NCI-H524 (cell line): ENCODE measurements at regions not wholly inside any gene's neighbourhood (a gene's known extent, or its start where the extent isn't known, plus 50 kb on each side); places are given as distances from the start of the nearest gene placed in this dataset.
A peak's percentile ranks its signal among the peaks of the same experiment; 100 is the strongest.

ENCODE experiments used
- DNase-seq, 2 experiments: peaks; one replicate each; lab custom pipeline; 2025; lab: John Stamatoyannopoulos, UW

DNA sequence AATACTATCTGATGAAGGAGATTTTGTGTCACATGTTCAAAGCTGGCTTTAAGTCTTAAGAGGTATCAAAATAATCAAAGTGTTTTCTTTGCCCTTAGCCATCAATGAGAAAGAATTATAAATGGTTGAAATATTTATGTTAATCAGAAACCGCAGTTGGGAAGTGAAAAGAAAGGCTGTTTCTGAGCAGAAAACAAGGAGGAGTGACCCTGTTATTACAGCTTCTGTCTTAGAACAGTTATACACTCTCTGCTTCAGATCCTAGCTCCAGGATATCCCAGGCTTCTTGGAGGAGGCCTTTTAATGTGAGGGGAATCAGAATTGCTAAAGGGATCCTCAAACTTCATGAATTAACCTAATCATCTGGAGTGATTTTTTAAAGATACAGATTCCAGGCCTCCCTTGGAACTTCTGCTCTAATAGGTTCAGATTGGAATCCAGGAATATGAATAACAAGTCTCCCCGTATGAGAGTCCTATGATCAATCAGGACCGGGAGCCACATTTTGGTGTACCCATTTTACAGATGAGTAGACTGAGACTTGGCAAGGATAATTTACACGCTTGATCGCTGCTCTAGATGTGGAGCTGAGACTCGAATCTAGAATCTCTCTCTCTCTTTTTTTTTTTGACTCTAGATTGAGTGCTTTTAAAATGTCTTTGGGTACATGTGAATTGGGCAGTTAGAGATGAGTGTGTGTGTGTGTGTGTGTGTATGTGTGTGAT is 50.8 kb upstream of the JAG1 start:
- DNase-seq: no peak

DNA sequence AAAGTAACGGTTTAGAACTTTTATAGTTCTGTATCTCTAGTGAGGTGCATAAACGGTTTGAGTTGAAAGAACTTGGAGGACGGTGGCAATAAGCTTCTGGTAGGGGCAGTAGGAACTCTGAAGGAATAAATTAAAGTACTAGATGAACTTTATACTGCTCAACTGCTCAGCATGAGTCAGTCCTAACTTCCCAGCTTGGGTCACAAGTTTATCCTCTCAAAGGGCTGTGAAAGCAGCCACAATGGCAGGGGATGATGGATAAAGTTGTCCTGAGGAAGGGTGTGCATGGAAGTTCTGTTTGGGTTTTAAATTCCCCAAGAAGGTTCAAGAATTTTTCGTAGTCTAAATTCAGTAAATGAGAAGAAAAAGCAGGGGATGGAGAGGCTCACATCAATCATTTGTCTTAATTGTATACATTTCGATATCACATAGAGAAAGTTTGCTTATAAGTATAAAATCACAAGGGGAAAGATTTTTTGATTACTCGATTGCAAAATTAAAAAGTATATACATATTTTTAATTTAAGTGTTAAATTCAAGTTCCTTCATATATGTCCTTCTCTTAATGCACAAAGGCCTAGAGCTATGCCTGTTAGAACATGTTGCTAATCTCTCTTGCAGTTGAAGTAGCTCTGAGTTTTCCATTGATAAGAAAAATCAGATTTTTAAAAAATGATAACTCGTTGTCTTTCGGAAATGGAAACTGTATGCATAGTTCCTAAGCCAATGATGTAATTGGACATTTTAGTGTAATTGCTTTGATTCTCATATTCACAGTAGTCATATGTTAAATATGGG is 55.3 kb upstream of the JAG1 start:
- no peak for DNase-seq

DNA sequence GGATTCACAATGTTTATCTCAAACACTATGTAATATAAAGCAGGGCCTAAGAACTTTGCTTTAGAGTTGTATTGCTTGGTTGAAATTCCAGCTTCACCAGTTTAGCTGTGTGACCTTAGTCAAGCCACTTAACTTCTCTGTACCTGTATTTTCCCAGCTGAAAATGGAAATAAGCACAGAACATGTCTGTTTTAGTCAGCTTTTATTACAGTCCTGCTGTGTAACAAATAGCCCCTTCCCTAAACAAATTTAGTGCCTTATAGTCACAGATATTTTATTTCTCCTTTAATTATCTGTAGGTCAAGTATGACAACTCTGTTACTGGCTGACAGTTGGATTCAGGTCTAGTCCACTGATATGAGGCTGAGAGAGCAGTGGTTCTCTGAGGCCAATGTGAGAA is 56.0 kb upstream of the JAG1 start:
- DNase-seq: no peak

DNA sequence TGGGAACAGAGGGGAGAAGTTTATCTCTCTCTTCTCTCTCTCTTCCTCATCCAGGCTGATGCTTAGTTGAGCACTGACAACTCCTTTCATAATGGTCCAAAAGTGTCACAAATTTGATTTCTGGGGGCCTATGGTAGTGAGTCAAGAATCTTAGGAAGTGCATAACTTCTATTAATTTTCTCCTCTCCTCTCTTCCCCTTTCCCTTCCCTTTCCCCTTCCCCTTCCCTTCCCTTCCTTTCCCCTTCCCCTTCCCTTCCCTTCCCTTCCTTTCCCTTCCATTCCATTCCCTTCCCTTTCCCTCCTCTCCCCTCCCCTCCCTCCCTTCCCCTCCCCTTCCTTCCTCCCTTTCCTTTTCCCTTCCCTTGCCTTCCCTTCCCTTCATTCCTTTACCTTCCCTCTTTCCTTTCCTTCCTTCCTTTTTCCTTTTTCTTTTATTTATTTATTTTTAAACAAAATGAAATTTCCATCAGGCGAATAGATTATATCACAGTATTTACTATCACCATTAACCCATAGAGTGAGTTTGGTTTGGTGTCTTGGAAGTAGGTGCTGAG is 56.9 kb upstream of the JAG1 start:
- DNase-seq: no peak

DNA sequence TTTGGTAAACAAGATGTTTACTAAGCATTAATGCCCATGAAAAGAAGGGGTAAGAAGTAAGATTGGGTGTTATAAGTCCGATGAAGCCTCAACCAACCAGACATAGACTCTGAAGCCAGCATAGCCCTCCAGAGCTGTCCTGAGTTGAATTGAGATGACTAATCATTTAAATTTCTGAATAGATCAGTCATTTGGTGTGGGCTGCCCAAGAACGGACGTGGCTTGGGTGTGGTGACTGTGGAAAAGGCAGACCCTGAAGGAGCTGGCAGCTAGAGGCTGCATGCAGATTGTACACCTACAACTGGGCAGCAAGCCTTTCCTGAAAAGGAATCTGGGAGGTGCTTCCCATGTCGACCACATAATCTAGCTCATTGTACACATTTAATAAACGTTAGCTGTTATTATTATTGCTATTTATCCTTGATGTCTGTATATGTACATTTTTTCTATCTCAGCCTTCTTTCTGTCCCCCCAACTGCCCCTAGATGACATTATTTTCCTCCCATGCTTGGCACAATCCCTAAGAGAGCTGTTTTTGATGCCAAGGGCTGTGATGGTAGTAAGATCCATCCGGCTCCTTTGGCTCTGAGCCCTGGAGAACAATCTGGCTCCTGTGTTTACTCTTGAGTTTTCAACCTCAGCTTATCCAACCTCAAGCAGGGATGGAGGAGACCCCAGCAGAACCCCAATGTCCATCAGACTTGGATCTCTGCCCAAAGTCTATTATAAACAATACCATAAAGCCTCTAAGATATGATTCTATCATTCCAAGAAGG is 57.6 kb upstream of the JAG1 start:
- no peak for DNase-seq

DNA sequence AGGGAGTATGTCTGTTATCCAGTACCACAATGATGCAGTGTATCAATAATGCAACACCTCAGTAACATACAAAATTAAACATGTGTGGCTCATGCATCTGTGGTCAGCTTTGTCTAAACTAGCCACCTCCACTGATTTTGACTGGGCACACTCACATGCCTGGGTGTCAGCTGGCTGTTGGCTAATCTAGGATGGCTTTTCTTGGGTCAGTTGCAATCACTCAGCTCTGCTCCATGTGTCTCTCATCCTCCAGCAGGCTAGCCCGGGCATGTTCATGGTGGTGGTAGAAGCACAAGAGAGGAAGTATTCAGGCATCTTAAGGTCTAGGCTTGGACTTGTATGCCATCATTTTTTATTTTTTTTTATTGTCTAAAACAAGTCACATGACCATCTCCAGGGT is 59.3 kb upstream of the JAG1 start:
- no peak for DNase-seq

DNA sequence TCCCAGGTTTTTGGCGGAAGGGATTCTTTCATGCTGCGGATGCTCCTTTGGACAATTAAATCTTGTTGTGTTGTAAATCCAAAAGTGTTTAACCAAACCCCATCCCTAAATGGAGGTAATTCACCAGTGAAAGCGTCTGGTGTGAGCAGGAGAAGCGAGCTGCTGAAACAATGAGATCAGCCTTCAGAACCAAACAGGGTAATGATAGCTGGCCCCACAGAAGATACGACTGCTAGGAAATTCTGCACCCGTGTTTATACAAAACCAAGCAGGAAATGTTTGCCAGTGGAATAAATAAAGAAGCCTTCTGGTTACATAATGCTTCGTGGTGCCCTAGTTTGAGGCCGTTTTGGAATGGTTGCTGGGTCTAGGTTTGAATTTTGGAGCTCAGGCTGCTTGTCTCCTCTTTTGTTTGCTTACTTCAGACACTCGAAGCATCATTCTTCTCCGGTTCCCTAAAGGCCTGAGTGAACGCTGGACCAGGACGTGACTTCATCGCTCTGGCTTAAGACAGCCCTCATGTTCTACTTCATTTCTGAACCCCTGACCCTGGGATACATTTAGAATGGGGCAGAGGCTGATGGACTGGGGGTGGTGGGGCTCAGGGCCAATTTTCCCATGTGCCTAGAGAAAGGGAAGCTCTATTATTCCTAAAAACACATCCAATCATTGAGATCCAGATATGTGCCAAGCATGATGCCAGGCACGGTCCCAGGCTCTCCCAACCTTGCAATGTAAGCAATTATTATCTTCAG is 61.6 kb upstream of the JAG1 start:
- no peak for DNase-seq

DNA sequence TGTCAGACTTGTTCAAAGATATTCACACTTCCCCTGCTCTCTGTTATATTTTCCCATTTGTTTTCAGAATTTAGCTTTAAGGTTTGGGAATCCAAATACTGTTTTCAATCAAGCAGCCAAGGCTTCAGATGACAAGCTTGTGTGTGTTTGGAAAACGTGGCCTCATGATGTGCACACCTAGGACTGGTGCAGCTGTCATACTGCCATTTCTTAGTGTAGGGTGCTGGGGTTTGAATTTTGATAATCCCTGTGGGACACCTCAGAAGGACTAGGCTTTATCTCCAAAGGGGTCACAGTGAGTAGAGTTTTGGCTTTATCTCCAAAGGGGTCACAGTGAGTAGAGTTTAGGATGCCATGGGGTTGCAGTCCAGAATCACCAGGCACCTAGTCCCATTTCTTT is 65.3 kb upstream of the JAG1 start:
- no peak for DNase-seq

DNA sequence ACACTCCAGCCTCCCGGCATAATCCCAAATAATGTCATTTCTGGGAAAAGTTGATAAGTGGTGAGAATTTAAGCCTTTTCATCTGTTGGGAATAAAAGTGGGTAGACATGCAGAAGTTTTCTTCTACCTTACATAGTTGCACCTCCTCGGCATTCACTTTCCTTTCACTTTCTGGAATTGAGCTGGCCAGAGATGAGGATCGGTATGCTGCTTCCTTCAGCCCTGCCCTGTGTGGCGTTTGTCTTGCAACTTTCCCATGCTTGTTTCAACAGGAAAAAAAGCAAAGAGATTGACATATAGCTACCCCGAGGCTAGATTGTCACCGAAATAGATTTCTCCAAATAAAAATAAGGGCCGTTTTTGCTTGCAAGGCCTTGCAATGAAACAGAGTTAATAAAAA is 65.8 kb upstream of the JAG1 start:
- DNase-seq: no peak

DNA sequence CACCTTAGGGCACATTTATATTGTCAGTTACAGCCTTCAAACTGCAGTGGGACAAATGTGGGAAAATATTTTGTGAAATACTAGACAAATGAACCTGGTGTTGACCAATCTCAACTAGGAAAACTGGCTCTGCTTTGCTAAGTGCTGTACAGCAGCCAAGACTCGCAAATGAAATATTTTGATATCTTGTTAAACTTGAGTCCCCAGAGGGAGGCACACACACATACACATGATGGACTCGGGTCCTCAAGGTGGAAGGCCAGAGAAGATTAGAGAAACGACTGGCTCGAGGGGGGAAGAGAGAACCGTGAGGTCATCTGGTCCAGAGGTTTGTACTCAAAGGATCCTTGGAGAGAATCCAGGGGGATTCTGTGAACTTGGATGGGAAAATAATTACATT is 67.3 kb upstream of the JAG1 start:
- no peak for DNase-seq

DNA sequence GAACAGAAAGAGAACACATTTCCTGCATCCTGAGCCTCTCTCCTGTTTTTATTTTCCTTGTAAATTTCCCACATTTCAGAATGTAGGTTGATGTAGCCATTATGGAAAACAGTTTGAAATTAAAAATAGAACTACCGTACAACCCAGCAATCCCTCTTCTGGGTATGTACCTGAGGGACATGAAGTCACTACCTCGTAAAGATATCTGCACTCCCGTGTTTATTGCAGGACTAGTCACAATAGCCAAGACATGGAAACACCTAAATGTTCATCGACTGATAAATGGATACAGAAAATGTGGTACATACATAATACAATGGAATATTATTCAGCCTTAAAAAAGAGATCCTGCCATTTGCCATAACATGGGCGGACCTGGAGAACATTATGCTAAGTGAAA is 72.0 kb upstream of the JAG1 start:
- DNase-seq: no peak

DNA sequence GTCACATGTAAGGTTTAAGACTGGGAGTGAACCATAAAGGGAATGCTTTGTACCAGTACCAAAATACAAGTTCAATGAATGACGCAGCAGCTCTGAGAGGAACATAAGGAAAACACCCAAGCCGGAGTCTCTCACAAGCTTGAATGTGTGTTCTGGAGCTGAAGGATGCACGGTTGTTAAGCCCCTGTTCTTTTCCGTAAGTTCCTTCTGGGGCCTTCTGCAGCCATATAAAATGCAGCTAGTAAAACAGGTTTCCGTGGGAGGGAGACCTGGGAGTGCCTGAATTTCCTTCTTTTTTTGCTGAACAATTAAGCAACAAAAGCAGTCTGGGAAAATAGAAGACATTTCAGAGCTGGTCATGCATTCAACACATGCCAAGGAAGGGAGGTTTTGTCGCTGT is 73.2 kb upstream of the JAG1 start:
- no peak for DNase-seq

DNA sequence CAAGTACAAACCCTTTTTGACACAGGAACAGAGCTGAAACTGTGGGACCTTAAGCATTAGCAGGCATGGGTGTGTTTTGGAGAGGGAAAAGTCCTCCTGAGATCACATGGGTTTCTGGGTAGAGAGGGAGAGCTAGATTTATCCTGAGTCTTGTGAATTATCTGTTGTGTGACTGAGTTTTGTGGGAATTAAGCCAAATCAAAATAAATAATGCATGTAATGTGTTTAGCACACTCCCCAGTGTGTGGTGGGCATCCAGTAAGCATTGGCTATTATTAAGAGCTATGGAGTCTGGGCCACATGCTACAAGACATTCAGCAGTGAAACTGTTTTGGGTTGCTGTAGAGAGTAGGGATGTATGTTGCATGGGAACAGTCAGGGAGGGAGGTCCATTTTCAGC is 75.3 kb upstream of the JAG1 start:
- DNase-seq: no peak

DNA sequence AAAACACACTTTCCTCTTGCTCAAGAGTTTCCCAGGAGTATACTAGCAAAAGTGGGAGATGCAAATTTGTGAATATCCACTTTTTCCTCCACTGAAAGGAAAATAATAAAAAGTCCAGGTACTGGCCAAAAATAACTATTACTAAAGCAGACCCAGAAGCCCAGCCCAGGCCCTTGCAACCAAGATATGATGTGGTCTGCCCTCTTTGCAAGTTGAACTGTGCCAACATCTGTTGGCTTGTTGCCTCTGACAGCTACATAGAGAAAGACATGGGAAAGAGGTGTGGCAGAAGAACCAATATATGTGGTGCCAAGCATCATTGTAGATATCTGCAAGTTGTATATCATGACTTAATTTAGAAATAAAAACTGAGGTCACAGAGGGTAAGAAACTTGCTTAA is 78.4 kb upstream of the JAG1 start:
- no peak for DNase-seq

DNA sequence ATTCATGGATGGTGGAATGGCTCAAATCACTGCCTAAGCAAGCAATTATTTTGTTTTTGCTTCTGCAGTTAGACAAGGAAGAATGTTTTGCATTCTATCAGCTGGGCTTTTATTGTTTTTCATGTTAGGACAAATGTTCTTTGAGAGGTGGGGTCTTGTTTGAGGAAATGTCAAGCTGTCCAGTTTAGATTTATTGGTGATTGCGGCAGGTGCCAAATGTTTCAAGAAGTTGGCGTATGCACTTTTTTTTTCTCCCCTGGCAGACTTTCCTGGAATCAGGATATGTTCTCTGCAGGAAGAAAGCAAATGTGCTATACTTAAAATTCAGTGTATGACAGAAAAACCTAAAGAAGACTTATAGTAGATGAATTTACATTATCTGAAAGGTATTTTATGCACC is 81.0 kb upstream of the JAG1 start:
- no peak for DNase-seq

DNA sequence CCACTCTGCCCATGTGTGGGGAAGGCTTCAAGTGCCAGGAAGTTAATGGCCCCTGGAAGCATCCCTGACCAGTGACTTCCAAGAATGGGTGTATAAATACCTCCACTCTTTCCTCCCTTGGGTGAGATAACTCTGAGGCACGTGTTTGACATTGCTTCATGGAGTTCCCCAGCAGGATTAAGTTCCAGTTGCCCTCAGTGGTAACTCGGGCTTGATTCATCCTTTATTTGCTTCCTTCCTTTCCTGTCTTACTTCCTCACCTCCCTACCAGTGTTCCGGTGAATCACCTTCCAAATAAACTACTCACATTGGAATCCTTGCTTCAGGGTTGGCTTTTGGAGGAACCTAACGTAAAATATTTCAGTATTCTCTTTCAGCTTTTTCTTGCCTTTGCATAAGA is 84.6 kb upstream of the JAG1 start:
- no peak for DNase-seq

DNA sequence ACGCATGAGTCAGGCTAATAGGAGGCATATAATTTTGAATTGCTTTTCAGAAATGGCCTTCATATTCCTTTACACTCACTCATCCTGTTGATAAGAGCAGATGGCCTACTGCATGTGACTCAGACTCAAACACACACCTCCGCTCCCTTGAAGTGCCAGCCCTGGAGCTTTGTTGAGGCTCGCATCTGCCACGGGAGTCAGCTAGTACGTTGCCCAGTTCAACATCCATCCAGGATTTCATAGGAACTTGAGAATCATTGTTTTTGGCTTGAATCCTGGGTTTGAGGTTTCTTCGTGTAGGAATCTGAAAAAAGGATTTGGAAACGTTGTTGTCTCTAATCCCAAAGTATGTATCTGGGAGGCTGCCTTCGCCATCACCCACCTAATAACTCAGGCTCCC is 87.4 kb upstream of the JAG1 start:
- peak in 1 of 2 experiments; percentile 75 for DNase-seq

DNA sequence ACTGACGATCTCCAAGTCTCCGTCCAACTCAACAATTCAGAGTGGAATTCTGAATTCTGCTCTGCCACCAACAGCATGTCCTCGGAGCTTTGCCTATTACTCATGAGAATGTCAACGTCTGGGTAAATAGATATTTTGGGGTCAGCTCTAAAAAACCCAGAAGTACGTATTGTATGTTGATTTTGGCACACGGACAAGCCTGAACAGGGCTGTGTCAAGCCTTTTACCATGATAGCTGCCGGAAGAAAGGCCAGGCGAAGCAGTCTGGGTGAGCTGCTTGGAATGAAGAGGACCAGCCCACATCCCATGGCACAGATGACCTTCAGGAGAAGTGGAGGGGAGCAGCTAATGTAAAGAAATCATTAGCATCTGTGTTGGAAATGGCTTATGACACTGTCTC is 88.0 kb upstream of the JAG1 start:
- DNase-seq: no peak

DNA sequence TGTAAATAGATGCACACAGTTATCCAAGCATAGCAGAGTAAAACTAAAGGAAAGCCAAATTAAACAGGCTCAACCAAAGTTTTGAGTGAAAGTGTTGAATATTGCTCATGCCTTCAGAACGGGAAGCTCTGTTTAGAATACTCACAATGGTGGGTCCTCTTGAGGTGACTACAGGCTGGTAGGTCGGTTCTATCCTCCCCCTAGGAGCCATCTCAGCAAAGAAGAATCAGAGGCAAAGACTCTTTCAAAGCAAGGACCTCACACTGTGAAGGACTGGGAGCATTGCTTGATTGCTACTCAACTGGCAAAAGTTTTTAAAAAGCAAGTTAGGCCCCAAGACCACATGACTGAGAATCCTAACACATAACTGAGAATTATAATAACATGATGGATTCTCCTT is 88.4 kb upstream of the JAG1 start:
- no peak for DNase-seq

DNA sequence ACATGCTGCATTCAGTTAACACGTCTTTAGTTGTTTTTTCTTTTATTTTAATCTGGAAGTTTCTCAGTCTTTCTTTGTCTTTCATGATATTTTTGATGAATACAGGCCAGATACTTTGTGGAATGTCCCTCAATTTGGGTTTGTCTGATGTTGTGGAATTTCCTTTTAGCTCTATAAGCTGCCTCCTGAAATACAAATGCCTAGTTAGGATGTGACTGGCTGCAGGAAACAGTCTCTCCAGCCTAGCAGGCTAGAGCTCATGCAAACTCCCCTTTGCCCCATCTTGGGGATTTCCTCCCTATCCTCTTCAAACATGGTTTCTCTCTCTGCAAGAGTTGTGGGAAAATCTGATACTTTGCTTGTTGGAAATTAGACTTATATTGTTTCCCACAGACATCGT is 89.3 kb upstream of the JAG1 start:
- DNase-seq: peak in 1 of 2 experiments; percentile 19

DNA sequence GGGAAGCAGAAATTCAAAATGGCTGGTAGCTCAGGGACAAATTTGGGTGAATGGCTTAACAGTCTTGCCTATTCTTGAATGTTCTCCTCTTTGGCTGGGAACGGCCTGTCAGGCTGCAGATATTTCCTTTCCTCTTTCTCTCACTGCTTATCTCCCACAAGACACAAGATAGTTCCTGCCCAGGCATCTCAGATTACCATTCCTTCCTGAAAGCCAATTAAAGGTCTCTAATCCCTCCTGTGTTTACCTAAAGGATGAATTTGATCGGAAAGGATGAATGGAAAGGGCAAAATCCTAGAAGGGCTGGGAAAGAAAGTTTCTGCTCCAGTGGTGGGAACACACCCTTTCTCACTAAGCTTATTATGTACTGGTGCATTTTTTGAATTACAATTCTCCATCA is 95.9 kb upstream of the JAG1 start:
- DNase-seq: peak; percentile 36 to 91

DNA sequence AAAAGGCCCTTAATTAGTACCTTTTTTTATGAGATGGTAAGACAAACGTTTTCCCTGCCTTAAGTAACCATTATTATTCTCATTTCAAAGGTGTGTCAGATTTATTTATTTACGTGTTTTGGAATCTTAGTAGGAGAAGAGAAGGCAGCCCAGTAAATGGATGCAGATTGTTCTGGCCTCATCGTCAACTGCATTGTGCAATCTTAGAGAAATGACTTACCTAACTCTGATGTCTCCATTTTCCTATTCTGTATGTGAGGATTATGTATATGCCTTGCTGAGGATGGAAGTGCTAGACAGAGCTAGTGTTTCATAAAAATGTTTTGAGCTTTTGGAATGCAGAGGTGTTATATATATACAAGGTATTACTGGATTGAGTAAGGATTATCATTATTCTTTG is 97.0 kb upstream of the JAG1 start:
- DNase-seq: no peak
